HG03521 (cell line): ENCODE measurements at regions not wholly inside any gene's neighbourhood (a gene's known extent, or its start where the extent isn't known, plus 50 kb on each side); places are given as distances from the start of the nearest gene placed in this dataset.
A peak's percentile ranks its signal among the peaks of the same experiment; 100 is the strongest.
"Not testable (repeated sequence)": the region's sequence is repeated elsewhere in the genome, so short reads cannot be mapped to it uniquely, and the experiment has no call there.

ENCODE experiments used
- ATAC-seq: cut with Tn5 transposase; IDR thresholded peaks from one replicate; pipeline ENCODE4 v1.9.1; 2021; ENCODE audit warnings: mild to moderate bottlenecking, moderate library complexity; ENCODE audit not compliant: unreplicated experiment

- ATAC-seq, result no peak
Measured at GRCh38 chr4:79613269-79613935, 205.4 kb upstream of the GK2 start.

DNA sequence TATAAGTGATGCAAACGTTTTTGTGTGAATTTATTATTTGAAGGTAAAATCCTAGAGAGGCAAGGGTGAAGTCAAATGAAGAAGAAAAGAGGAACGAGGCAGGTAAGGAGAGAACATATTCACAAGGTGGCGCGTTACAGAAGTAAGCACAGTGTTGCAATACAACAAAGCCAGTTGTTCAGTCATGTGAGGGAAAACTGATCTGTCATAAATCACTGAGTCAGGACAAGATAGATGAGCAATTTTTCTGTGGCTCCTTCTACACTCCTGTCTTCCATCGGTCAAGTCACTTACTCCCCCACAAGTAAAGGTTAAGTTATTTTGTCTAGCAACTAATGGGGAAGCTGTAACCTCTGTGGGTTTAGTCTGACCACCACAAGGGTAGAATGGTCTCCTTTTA is 203.0 kb upstream of the GK2 start:
- ATAC-seq, result no peak

- no peak for ATAC-seq
Measured at GRCh38 chr4:79609817-79610216, 201.8 kb upstream of the GK2 start.

DNA sequence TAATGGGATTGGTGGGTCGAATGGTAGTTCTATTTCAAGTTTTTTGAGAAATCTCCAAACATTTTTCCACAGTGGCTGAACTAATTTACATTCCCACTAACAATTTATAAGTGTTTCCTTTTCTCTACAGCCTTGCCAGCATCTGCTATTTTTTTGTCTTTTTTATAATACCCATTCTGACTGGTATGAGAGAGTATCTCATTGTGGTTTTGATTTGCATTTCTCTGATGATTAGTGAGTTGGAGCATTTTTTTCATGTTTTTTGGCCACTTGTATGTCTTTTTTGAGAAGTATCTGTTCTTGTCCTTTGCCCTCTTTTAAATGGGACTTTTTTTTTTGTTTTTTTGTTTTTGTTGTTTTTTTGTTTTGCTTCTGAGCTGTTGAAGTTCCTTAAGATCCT is 200.0 kb upstream of the GK2 start:
- no peak for ATAC-seq

- ATAC-seq, result no peak
Measured at GRCh38 chr4:79604152-79604551, 196.1 kb upstream of the GK2 start.

DNA sequence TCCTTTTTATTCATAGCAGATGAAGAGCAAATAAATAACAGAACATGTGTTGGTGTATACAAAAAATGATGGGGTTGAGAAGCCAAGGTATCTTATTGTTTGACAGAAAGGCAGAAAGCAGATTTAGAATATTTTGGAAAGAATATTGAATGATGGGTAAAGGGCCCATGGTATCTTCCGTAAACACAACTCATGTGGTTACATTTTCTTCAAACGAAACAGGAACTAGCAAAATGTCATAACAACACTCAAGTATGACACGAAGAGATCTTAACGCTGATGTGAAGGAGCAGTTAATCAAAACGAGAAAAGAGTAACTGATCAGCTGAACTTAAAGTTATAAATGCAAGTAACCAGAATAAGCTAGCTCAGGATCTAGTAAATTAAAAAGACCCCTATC is 195.7 kb upstream of the GK2 start:
- ATAC-seq, result no peak

GRCh38 chr4:79599691-79600090 is 191.7 kb upstream of the GK2 start:
- no peak for ATAC-seq

DNA sequence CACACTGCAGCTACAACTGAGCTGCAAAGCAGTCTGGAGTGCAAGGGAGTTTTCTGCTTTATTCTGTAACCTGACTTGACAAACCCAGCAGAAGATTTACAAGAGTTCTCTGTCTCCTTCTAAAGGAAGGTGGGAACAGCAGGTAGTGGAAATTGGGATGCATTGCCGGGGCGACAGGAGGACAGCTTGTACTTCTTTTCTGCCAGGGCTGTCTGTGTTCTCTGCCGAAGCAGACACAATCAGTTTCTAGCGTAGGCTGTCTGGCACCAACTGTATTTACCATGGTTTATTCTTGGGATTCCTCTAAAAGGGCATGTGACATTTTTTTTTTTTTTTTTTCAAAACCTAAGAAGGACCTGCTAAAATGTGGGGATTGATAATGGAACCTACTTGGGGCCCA is 190.8 kb upstream of the GK2 start:
- ATAC-seq, result no peak

- no peak for ATAC-seq
Measured at GRCh38 chr4:79598214-79598613, 190.2 kb upstream of the GK2 start.

- no peak for ATAC-seq
Measured at GRCh38 chr4:79597266-79597665, 189.2 kb upstream of the GK2 start.

- not testable (repeated sequence) for ATAC-seq
Measured at GRCh38 chr4:79592218-79592617, 184.2 kb upstream of the GK2 start.

GRCh38 chr4:79588679-79589078 is 180.7 kb upstream of the GK2 start:
- no peak for ATAC-seq

DNA sequence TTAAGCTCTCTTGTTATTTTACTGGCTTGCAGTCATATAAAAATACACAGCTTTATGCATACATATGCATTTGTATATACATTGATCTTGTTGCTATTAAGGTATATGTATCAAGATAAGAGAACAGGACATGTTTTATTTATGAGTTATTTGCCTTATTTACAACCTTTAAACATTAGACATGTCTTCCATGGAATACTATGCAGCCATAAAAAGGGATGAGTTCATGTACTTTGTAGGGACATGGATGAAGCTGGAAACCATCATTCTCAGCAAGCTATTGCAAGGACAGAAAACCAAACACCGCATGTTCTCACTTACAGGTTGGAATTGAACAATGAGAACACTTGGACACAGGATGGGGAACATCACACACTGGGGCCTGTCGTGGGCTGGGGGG is 179.2 kb upstream of the GK2 start:
- not testable (repeated sequence) for ATAC-seq

DNA sequence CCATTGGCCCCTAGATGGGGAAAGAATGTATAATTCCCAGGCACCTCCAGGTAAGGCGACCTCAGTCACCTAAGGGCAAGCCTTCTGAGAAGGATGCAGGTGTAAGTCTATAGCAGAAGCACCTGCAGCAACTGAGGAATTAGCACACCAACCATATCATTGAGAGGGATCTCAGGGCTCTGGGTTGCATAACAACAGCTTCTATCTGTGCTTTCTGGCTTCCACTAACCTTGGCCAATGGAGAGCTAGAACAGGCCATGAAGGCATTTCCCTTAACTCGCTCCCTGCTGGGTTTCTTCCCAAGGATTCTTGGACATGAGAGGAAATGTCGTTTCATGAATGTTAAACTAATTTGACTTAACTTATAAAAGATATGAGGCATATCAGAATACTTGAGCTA is 177.8 kb upstream of the GK2 start:
- no peak for ATAC-seq

DNA sequence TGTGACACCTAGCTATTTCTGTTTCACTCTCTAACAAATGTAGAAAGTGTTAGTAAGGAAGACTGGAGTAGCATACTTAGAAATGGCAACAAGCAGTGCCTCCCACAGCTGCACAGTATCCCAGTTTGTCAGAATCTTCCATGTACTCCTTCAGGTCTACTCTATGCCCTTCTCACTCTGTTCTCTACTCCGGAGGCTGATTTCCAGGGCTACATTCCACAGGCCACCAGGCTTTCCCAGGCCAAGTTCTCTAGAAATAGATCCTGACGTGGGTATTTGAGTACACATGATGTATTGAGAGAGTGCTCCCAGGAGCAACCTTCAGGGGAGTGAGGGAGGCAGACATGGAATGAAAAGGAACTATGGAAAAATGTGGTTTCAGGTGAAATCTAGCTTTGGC is 177.3 kb upstream of the GK2 start:
- no peak for ATAC-seq

DNA sequence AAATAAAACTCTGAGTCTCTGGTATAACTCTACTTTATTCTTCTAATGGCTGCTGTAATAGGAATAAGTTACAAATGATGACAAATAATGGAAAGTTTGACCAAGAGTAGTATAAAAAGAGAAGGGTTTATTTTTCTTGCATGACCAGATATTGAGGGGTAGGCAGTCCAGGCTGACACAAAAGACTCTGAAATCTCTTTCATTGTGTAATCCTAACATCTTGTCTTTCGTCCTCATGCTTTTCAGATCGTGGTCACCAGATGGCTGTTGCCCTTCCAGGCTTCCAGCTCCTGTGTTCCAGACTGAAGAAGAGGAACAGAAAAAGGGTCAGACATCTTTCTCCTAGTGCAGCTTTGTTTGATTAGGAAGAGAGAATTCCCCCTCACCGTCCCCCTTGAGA is 176.9 kb upstream of the GK2 start:
- ATAC-seq, result no peak

DNA sequence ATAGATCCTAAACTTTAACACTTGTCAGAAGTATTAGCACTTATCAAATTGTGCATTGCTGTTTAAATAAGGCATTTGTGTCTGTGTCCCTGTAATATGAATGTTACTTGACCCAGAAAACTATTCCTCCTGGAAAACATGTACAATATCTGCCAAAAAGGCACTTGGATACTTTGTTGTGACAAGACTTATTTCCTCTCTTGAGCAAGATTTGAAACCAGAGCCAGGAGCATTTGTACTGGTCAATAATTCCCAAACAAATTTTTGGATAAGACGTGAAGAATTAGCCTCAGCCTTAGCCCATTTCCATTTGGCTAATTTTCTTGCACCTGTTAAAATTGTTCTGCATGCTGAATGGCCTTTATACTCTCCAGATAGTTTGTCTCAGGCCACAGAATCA is 176.3 kb upstream of the GK2 start:
- ATAC-seq, result no peak

GRCh38 chr4:79578606-79579005 is 170.6 kb upstream of the GK2 start:
- ATAC-seq, result no peak

DNA sequence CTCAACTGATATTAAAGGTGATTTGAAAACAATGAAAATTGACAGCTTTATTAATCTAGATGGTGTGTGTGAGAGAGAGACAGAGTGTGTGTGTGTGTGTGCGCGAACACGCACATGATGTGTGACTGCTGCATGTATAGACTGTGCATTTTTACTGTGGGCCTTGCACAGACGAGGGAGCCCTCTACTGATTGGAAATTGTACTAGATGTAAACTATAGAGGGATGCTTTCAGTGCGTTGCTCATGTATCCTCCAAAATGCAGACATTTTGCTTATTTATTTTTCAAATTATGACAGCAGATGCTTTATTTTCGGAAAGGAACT is 168.4 kb upstream of the GK2 start:
- peak; percentile 68 for ATAC-seq

DNA sequence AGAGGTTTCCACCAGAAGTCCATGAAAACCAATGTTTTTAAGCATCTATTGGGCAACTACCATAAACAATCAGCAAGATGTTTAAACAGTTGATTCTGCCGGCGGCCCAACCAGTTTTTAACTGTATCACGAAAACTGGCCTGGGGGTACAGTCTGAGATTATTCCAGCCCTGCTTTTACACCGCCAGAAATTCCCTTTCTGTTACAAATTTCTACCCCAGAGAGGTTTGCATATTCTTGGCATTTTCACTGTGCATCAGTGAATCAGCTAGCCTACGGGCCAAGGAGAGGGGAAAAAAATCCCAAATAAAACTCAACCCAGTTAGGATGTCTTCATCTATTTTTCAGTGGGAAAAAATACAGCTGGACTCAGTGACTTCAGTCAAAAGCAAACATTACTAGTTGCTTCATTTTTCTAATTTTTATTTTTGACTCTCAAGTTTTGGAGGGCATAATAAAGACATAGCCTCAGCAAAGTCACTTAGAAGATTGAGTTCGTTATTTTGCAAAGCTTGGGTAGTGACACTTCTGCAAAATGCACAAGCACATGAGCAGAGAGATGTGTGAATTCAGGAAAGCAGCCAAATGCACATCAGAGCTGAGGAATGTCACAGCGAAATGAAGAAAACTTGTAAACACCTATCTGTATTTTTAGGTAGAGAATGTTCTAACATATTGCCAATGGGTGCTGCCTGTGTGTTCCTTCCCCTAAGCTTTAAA is 167.8 kb upstream of the GK2 start:
- no peak for ATAC-seq

DNA sequence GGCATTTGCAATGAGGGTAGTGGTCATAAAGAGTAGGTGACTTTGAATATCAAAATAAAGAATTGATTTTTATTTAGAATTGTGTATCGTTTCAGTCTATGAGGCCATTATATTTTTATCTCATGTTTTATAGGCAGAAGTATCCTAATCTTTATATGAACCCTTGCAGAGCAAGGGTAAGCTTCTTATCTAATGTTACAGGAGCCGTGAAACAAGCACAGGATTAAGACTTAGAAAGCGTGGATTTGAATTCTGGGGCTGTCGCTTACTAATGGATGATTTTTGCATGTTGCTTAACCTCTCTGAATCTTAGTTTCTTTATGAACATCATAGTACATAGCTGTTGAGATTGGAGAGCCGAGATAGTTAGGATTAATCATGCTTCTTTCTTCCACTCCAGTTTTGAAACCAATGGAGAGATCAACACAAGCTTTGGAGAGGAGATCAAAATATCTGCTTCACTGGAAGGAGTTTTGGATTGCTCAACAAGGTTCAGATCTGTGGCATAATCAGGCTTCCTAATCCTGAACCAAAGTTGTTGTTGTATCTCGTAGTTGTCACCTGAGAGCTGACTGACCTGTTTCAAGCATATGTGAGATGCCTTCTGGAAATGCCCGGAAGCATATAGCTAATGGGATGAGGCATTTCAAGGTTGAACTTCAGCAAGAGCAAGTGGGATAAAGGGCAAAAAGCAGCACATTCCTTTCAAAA is 166.9 kb upstream of the GK2 start:
- no peak for ATAC-seq

DNA sequence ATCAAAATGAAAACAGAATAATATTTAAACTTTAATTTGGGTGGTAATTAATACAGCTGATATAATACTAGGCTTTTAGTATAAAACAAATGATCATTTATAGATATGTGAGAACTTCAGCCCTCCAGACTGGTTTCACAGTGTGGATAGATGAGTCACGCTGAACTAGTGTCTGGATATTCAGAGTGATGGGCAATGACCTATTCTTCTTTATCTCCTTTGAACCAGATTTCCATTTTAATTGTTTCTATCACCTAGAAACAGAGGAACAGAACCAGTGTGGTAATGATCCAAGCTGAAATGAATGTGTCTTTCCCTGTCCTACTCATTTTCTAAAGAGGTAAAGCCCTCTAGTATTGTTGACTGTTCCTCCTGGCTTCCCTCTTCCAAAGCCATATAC is 155.2 kb upstream of the GK2 start:
- no peak for ATAC-seq
